GM23338 (cell line): ENCODE measurements at regions not wholly inside any gene's neighbourhood (a gene's known extent, or its start where the extent isn't known, plus 50 kb on each side); places are given as distances from the start of the nearest gene placed in this dataset.

Source experiments
- ATAC-seq: fragments of 200-7000 bp; cut with Tn5 transposase; 3 replicates; pipeline ENCODE4 v1.9.1; 2020
- DNase-seq: peaks from one replicate; pipeline ENCODE4 v3.0.0-alpha.2; 2015; ENCODE audit warnings: low spot score
- H2AFZ ChIP-seq: fragments of 200-600 bp; sonication (generic); 2 replicates; pipeline ENCODE4 v1.8.0; 2016; ENCODE audit warnings: antibody characterized with exemption, mild to moderate bottlenecking, moderate library complexity
- H3F3A ChIP-seq: fragments of 200-600 bp; sonication (generic); replicated peaks from 2 replicates; pipeline ENCODE4 v1.8.0; 2017; ENCODE audit warnings: antibody characterized with exemption, mixed run types, low read depth
- H3K27ac ChIP-seq: fragments of 200-600 bp; sonication (generic); 2 replicates; pipeline ENCODE4 v1.6.1; 2016; ENCODE audit warnings: low read depth
- H3K27me3 ChIP-seq: fragments of 200-600 bp; sonication (generic); 2 replicates; pipeline ENCODE4 v1.8.0; 2016; ENCODE audit warnings: mild to moderate bottlenecking, mixed run types, moderate library complexity; ENCODE audit not compliant: insufficient read depth
- H3K36me3 ChIP-seq: fragments of 200-600 bp; sonication (generic); 2 replicates; pipeline ENCODE4 v1.8.0; 2016; ENCODE audit warnings: mild to moderate bottlenecking; ENCODE audit not compliant: insufficient read depth
- H3K4me1 ChIP-seq: fragments of 200-600 bp; sonication (generic); 2 replicates; pipeline ENCODE4 v1.8.0; 2016; ENCODE audit warnings: mild to moderate bottlenecking, moderate library complexity; ENCODE audit not compliant: insufficient read depth
- H3K4me2 ChIP-seq: fragments of 200-600 bp; sonication (generic); 2 replicates; pipeline ENCODE4 v1.7.1; 2017; ENCODE audit warnings: mixed run types
- H3K4me3 ChIP-seq: fragments of 200-600 bp; sonication (generic); 2 replicates; pipeline ENCODE4 v1.6.1; 2016; ENCODE audit warnings: mixed run types
- H3K79me2 ChIP-seq: fragments of 200-600 bp; sonication (generic); replicated peaks from 2 replicates; pipeline ENCODE4 v1.8.0; 2017; ENCODE audit warnings: mild to moderate bottlenecking; ENCODE audit not compliant: insufficient read depth
- H3K9me2 ChIP-seq: fragments of 200-600 bp; sonication (generic); 2 replicates; pipeline ENCODE4 v1.8.0; 2017; ENCODE audit not compliant: insufficient read depth
- H4K20me1 ChIP-seq: fragments of 200-600 bp; sonication (generic); replicated peaks from 2 replicates; pipeline ENCODE4 v1.8.0; 2017; ENCODE audit warnings: mild to moderate bottlenecking; ENCODE audit not compliant: insufficient read depth
- H3K27ac Mint-ChIP-seq: 2 replicates; pipeline ENCODE4 v1.8.0; 2020; ENCODE audit warnings: inconsistent platforms, mild to moderate bottlenecking, moderate library complexity, mixed read lengths
- H3K27me3 Mint-ChIP-seq: 3 replicates; pipeline ENCODE4 v1.8.0; 2022; ENCODE audit warnings: low read depth, mild to moderate bottlenecking, moderate library complexity, mixed read lengths, inconsistent platforms; ENCODE audit not compliant: insufficient read depth, poor library complexity
- H3K36me3 Mint-ChIP-seq: 3 replicates; pipeline ENCODE4 v1.8.0; 2021; ENCODE audit warnings: low read depth, mild to moderate bottlenecking, inconsistent platforms, moderate library complexity, mixed read lengths
- H3K4me1 Mint-ChIP-seq: 3 replicates; pipeline ENCODE4 v1.8.0; 2020; ENCODE audit warnings: mild to moderate bottlenecking, inconsistent platforms, mixed read lengths
- H3K4me3 Mint-ChIP-seq: 3 replicates; pipeline ENCODE4 v1.8.0; 2021; ENCODE audit warnings: moderate library complexity, mild to moderate bottlenecking, inconsistent platforms, mixed read lengths
- H3K9me3 Mint-ChIP-seq: 3 replicates; pipeline ENCODE4 v1.8.0; 2020; ENCODE audit warnings: moderate library complexity, mild to moderate bottlenecking, inconsistent platforms, mixed read lengths
- CREB1 ChIP-seq: fragments of 250-450 bp; sonication (Bioruptor Pico); IDR thresholded peaks from 2 replicates; pipeline ENCODE4 v1.5.0; 2020; ENCODE audit warnings: low read depth, mild to moderate bottlenecking, moderate library complexity
- CTCF ChIP-seq, 2 experiments: fragments of 200-600 bp in 1 of 2; sonication (generic) in 1 of 2; conservative IDR thresholded peaks; 2 replicates each; pipeline versions ENCODE4 v1.5.1 to v1.6.1; 2016 to 2017; ENCODE audit warnings: antibody characterized with exemption in 2 of 2, low read depth in 2 of 2, mild to moderate bottlenecking in 2 of 2, moderate library complexity in 1 of 2
- ETS1 ChIP-seq: IDR thresholded peaks from 2 replicates; pipeline ENCODE4 v1.6.1; 2016; ENCODE audit warnings: antibody characterized with exemption
- REST ChIP-seq: IDR thresholded peaks from one replicate; pipeline ENCODE4 v1.6.1; 2018; ENCODE audit warnings: antibody characterized with exemption; ENCODE audit not compliant: unreplicated experiment
- ZNF114 ChIP-seq: fragments of 250-450 bp; sonication (Bioruptor Pico); IDR thresholded peaks from 2 replicates; pipeline ENCODE4 v1.5.0; 2020; ENCODE audit warnings: mild to moderate bottlenecking, moderate library complexity
- ZNF331 ChIP-seq: fragments of 250-450 bp; sonication (Bioruptor Pico); IDR thresholded peaks from 2 replicates; pipeline ENCODE4 v1.5.0; 2020; ENCODE audit warnings: low read depth, mild to moderate bottlenecking, moderate library complexity
- ZNF462 ChIP-seq: fragments of 250-450 bp; sonication (Bioruptor Pico); IDR thresholded peaks from 2 replicates; pipeline ENCODE4 v1.5.0; 2020; ENCODE audit warnings: mild to moderate bottlenecking, moderate library complexity

GRCh38 chr2:129905664-129906081, 73.8 kb upstream of the RAB6C start (continued):
- TF ChIP-seq ETS1 = no peak
- no peak for TF ChIP-seq REST
- no peak for TF ChIP-seq CTCF (conservative IDR thresholded peaks at IDR 0.05; ENCODE audit: low read depth in 2 of 2)
- no peak for TF ChIP-seq ZNF331

- H3K36me3 Mint-ChIP-seq = no peaks in the 10 kb centered on the region
- TF ChIP-seq ZNF462 (CRISPR knock-in tag) (no peak), CREB1 (no peak), ZNF331 (no peak), CTCF (conservative IDR thresholded peaks at IDR 0.05; ENCODE audit: low read depth in 2 of 2) (no peak), ZNF114 (CRISPR knock-in tag) (no peak)
Observed at GRCh38 chr2:129906139-129906860, 73.2 kb upstream of the RAB6C start.

More at GRCh38 chr2:129906139-129906860, 73.2 kb upstream of the RAB6C start:
- H3K4me3 ChIP-seq = no peak overlapping the region
- H3K27ac ChIP-seq = no peak overlapping the region
- no peaks in the 10 kb centered on the region for H3F3A ChIP-seq
- no peaks in the 10 kb centered on the region for H3K27me3 ChIP-seq
- Mint-ChIP-seq H3K27ac (no peak overlapping the region), H3K4me3 (no peak overlapping the region), H3K9me3 (no peaks in the 10 kb centered on the region; the same call in 2 of the 3 replicates), H3K27me3 (peaks cover 10% of the 10 kb centered on the region), H3K4me1 (peaks cover 9% of the 10 kb centered on the region; the same call in 2 of the 3 replicates)
- ATAC-seq = no peak
- no peak for DNase-seq
- H3K9me2 ChIP-seq = no peaks in the 10 kb centered on the region
- H3K36me3 ChIP-seq = no peaks in the 10 kb centered on the region
- no peaks in the 10 kb centered on the region for H4K20me1 ChIP-seq
- H3K4me2 ChIP-seq = no peak overlapping the region
- H3K79me2 ChIP-seq = no peaks in the 10 kb centered on the region
- no peaks in the 10 kb centered on the region for H3K4me1 ChIP-seq
- no peak overlapping the region for H2AFZ ChIP-seq
